GM12878 (cell line): ENCODE measurements at regions not wholly inside any gene's neighbourhood (a gene's known extent, or its start where the extent isn't known, plus 50 kb on each side); places are given as distances from the start of the nearest gene placed in this dataset.

Experiments
- ATAC-seq: fragments of 200-7000 bp; cut with Tn5 transposase; 3 replicates; pipeline ENCODE4 v1.9.1; 2020; ENCODE audit warnings: mild to moderate bottlenecking, moderate library complexity
- BruUV-seq: library from RNA; stranded (reverse); fragments of 400-500 nt; replicated peaks from 2 replicates; lab custom pipeline; 2021; lab: Mats Ljungman, UMichigan
- CTCF ChIA-PET: fragments of 300-600 bp; sonication (Branson Sonifier 250); formaldehyde crosslinking; extraction: SDS; loops from one replicate; lab custom pipeline; 2021; ENCODE audit warnings: inconsistent platforms; lab: Yijun Ruan, JAX
- POLR2A ChIA-PET: fragments of 350-600 bp; formaldehyde crosslinking; extraction: SDS; loops from one replicate; lab custom pipeline; 2021; ENCODE audit warnings: inconsistent platforms; lab: Charles Lee
- RAD21 ChIA-PET: fragments of 300-600 bp; sonication (Branson Sonifier 250); formaldehyde crosslinking; loops from one replicate; lab custom pipeline; 2023; ENCODE audit warnings: antibody characterized with exemption; ENCODE audit not compliant: unreplicated experiment; lab: Charles Lee
- SMC1A ChIA-PET: fragments of 300-600 bp; sonication (Branson Sonifier 250); formaldehyde crosslinking; loops from one replicate; lab custom pipeline; 2023; ENCODE audit not compliant: unreplicated experiment, uncharacterized antibody; lab: Charles Lee
- DNase-seq: peaks from one replicate; pipeline ENCODE4 v3.0.0-alpha.2; 2011; ENCODE audit warnings: low read depth, low spot score
- FAIRE-seq: peaks from 3 replicates; lab custom pipeline; 2011; peaks lifted over from hg19 to GRCh38; lab: Jason Lieb, UNC
- H2AFZ ChIP-seq: 2 replicates; pipeline ENCODE4 v1.6.0; 2011; ENCODE audit warnings: low read depth, low read length, control low read depth; ENCODE audit not compliant: control insufficient read depth
- H3K27ac ChIP-seq: 2 replicates; pipeline ENCODE4 v1.5.1; 2011; ENCODE audit warnings: control low read depth; ENCODE audit not compliant: control insufficient read depth, insufficient read depth
- H3K27me3 ChIP-seq, 2 experiments: replicated peaks in 1 of 2; 2 replicates each; pipeline versions ENCODE4 v1.6.0 to v1.6.1; 2011; ENCODE audit warnings: low read length in 1 of 2; ENCODE audit not compliant: control insufficient read depth in 2 of 2, insufficient read depth in 2 of 2
- H3K36me3 ChIP-seq, 2 experiments: 2 replicates each; pipeline ENCODE4 v1.5.1; 2011; ENCODE audit warnings: low read length in 1 of 2; ENCODE audit not compliant: control insufficient read depth in 2 of 2, insufficient read depth in 2 of 2
- H3K4me1 ChIP-seq: 2 replicates; pipeline ENCODE4 v1.6.1; 2011; ENCODE audit warnings: mild to moderate bottlenecking, low read length, moderate library complexity, mixed read lengths; ENCODE audit not compliant: control insufficient read depth, insufficient read depth
- H3K4me2 ChIP-seq: 2 replicates; pipeline ENCODE4 v1.6.0; 2011; ENCODE audit warnings: control low read depth; ENCODE audit not compliant: control insufficient read depth, insufficient read depth
- H3K4me3 ChIP-seq: fragments of 200-600 bp; sonication (generic); 2 replicates; pipeline ENCODE4 v1.5.1; 2016
- H3K79me2 ChIP-seq: 2 replicates; pipeline ENCODE4 v1.6.0; 2011; ENCODE audit warnings: low read length; ENCODE audit not compliant: control insufficient read depth, insufficient read depth
- H3K9ac ChIP-seq: 2 replicates; pipeline ENCODE4 v1.8.0; 2011; ENCODE audit warnings: low read length, control low read depth, mixed read lengths; ENCODE audit not compliant: control insufficient read depth, insufficient read depth
- H3K9me3 ChIP-seq: replicated peaks from 3 replicates; pipeline ENCODE4 v1.5.1; 2011; ENCODE audit warnings: mild to moderate bottlenecking, low read length; ENCODE audit not compliant: control insufficient read depth, insufficient read depth
- H4K20me1 ChIP-seq: 2 replicates; pipeline ENCODE4 v1.6.0; 2011; ENCODE audit not compliant: control insufficient read depth, insufficient read depth
- ELK1 ChIP-seq: IDR thresholded peaks from 2 replicates; pipeline ENCODE4 v1.6.1; 2012; ENCODE audit warnings: low read depth, low read length, improper control_type of control experiment
- FOS ChIP-seq: IDR thresholded peaks from 3 replicates; pipeline ENCODE4 v1.6.1; 2011; ENCODE audit warnings: borderline replicate concordance; ENCODE audit not compliant: insufficient read length; ENCODE audit errors: extremely low read depth
- MEF2A ChIP-seq: IDR thresholded peaks from 2 replicates; pipeline ENCODE4 v1.6.1; 2011; ENCODE audit warnings: low read depth, mild to moderate bottlenecking, low read length, moderate library complexity; ENCODE audit not compliant: insufficient read depth
- NKRF ChIP-seq: fragments of 450-650 bp; conservative IDR thresholded peaks from 2 replicates; pipeline ENCODE4 v1.6.1; 2017; ENCODE audit warnings: mild to moderate bottlenecking, moderate library complexity
- WGBS: methylation state at CpG from one replicate; pipeline ENCODE4 v1.1.6; 2016; ENCODE audit warnings: low lambda C conversion rate; ENCODE audit not compliant: insufficient replicate concordance, insufficient coverage; ENCODE audit errors: missing lambda C conversion rate; 5-methylcytosine and 5-hydroxymethylcytosine counted together
- in situ Hi-C: fragments of 300-500 bp; cut with MboI; formaldehyde crosslinking; loops from 9 replicates; pipeline ENCODE4 v1.14.3; 2018; ENCODE audit warnings: mixed read lengths
- intact Hi-C: fragments of 100-400 bp; cut with micrococcal nuclease; formaldehyde crosslinking; loops from one replicate; pipeline ENCODE4 v1.14.2; 2022; ENCODE audit not compliant: unreplicated experiment

- CTCF ChIA-PET, result interaction anchor here (1.2 to 3.1 kb wide), 3 partner anchors 8 to 912 kb away, joined by 3 to 23 read pairs (median 4); no protein-coding TSS in a partner anchor
- 46% methylated on average over 2 of the region's 3 CpGs for whole genome bisulfite sequencing
- Histone ChIP-seq H3K27ac (no peak overlapping the region), H3K79me2 (no peaks in the 10 kb centered on the region), H2AFZ (no peak overlapping the region), H3K9me3 (no peaks in the 10 kb centered on the region), H4K20me1 (no peaks in the 10 kb centered on the region), H3K27me3 (no peaks in the 10 kb centered on the region), H3K36me3 (no peaks in the 10 kb centered on the region), H3K9ac (no peak overlapping the region), H3K4me1 (no peaks in the 10 kb centered on the region), H3K4me2 (no peak overlapping the region), H3K4me3 (no peak overlapping the region)
- DNase-seq (no peak), FAIRE-seq (no peak), ATAC-seq (no peak)
- intact Hi-C loops (no loop called here), in situ Hi-C loops (loop anchor here (10.0 kb wide), 1 partner anchor 918 kb away; no protein-coding TSS in a partner anchor)
- no peak for TF ChIP-seq MEF2A
- no peak for TF ChIP-seq NKRF
- TF ChIP-seq FOS, result no peak
- TF ChIP-seq ELK1, result no peak
- BruUV-seq, result no TSS peak
- SMC1A ChIA-PET, result interaction anchor here (0.6 to 3.0 kb wide), 4 partner anchors 109 to 915 kb away, joined by 3 to 18 read pairs (median 6); no protein-coding TSS in a partner anchor
- POLR2A ChIA-PET, result no interaction called here
- RAD21 ChIA-PET, result no interaction called here
Measured at GRCh38 chrX:97682991-97683840, 799.5 kb downstream of the RPA4 start.
